Ishikawa (cell line): ENCODE measurements at regions not wholly inside any gene's neighbourhood (a gene's known extent, or its start where the extent isn't known, plus 50 kb on each side); places are given as distances from the start of the nearest gene placed in this dataset.

ENCODE experiments used
- EP300 ChIP-seq: IDR thresholded peaks from 2 replicates; pipeline ENCODE4 v1.6.1; 2012; ENCODE audit warnings: borderline replicate concordance
- FOXM1 ChIP-seq: IDR thresholded peaks from 2 replicates; pipeline ENCODE4 v1.6.1; 2012; ENCODE audit warnings: low read depth, borderline replicate concordance
- REST ChIP-seq: IDR thresholded peaks from 2 replicates; pipeline ENCODE4 v1.6.1; 2012; ENCODE audit warnings: low read depth, mild to moderate bottlenecking
- USF1 ChIP-seq: IDR thresholded peaks from 2 replicates; pipeline ENCODE4 v1.6.1; 2012
- YY1 ChIP-seq: IDR thresholded peaks from 2 replicates; pipeline ENCODE4 v1.6.1; 2012; ENCODE audit warnings: low read depth

GRCh38 chr1:18554099-18554498 lies 73.4 kb downstream of the KLHDC7A start:
- TF ChIP-seq YY1 (no peak), FOXM1 (no peak), EP300 (no peak), REST (no peak), USF1 (no peak)
